Iris pigment epithelial cell (primary cell): ENCODE measurements at regions not wholly inside any gene's neighbourhood (a gene's known extent, or its start where the extent isn't known, plus 50 kb on each side); places are given as distances from the start of the nearest gene placed in this dataset.

Source experiments
- DNase-seq: peaks from one replicate; pipeline ENCODE4 v3.0.0-alpha.2; 2011; ENCODE audit warnings: low read depth

DNA sequence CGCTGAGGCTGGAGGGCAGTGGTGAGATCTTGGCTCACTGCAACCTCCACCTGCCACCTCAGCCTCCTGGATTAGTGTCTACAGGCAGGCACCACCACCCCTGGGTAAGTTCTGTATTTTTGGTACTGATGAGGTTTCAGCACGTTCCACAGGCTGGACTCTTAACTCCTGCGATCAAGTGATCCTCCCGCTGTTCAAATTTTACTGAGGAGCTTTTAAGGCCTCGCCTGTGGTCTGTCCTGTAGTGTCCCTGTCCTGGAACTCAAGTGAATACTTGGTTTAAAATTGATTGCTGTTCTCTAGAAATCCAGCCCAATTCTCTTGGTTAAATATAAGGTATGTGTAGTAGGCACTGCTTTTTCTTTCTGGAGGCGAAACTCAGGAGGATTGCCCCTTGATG lies 65.2 kb downstream of the DPRX start:
- DNase-seq: peak; percentile 8

DNA sequence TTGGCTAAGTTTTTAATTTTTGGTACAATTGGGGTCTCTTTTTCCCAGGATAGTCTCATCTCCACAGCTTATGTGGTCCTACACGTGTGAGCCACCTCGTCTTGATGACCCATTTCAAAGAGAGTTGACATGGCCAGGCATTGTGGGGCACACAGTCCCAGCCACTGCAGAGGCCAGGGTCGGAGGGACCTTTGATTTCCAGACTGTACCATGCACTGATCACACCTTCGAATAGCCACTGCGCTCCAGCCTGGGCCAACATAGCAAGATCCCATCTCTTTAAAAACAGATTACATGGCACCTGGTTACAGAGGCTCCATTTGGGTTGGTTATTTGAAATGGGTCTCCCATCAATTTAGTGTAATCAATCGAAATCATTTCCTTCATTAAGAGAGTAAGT lies 71.6 kb downstream of the DPRX start:
- no peak for DNase-seq

DNA sequence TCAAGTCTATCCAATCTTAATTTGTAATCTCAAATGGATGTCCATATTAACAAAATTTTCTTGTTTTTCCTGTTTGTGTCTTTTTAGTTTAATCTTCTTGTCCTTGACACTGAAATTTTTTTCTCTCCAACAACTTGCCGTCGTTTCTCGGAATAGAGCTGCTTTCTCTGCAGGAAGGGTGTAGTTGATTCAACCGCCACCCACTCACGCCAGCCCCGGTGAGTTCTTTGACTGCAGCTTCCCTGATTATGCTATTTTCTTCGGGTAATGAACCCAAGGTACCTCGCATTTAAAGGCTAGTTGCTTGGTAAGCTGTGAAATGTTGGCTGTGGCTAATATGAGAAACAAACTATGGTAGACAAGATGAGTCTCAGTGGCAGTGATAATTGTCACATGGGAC lies 72.2 kb downstream of the DPRX start:
- DNase-seq: no peak

DNA sequence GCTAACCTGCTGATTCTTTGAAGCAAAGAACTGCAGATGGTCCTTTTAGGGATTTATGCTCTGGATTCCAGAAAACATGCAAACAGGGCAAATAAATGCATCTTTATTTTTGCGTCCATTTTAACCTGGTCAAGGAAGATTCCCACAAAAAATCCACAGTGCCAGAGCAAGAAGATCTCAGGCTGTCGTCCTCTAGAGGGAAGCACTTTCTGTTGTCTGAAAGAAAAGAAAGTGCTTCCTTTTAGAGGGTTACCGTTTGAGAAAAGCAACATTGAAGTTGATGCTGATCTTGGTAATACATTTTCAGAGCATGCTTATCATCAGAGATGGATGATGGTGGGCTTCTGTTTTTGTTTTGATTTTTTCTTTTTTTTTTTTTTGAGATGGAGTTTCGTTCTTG lies 75.5 kb downstream of the DPRX start:
- DNase-seq: no peak

DNA sequence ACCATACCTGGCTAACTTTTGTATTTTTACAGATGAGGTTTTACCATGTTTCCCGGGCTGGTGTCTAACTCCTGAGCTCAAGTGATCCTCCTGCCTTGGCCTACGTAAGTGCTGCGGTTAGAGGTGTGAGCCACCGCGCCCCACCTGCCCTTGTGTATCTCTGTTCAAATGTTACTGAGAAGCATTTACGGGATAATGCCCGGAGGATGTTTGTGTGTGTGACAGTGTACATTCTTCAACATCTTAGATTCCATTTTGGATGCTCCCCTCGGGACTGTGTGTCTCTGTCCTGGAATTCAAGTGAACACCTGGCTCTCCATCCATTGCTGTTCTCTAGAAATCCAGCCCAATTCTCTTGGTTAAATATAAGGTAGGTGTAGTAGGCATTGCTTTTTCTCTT lies 93.7 kb downstream of the NLRP12 start:
- no peak for DNase-seq
